Endothelial cell (in vitro differentiated cells): ENCODE measurements at regions not wholly inside any gene's neighbourhood (a gene's known extent, or its start where the extent isn't known, plus 50 kb on each side); places are given as distances from the start of the nearest gene placed in this dataset.

ENCODE experiments used
- DNase-seq: peaks from one replicate; pipeline ENCODE4 v3.0.0; 2021; ENCODE audit warnings: low spot score
- H3K27ac Mint-ChIP-seq: one replicate; pipeline ENCODE4 v1.8.0; 2021; ENCODE audit warnings: mixed read lengths, inconsistent platforms; ENCODE audit not compliant: unreplicated experiment
- H3K27me3 Mint-ChIP-seq: one replicate; pipeline ENCODE4 v1.8.0; 2021; ENCODE audit warnings: mild to moderate bottlenecking, moderate library complexity, mixed read lengths, inconsistent platforms; ENCODE audit not compliant: unreplicated experiment
- H3K36me3 Mint-ChIP-seq: one replicate; pipeline ENCODE4 v1.8.0; 2021; ENCODE audit warnings: mild to moderate bottlenecking, low read depth, mixed read lengths, inconsistent platforms; ENCODE audit not compliant: unreplicated experiment
- H3K4me1 Mint-ChIP-seq: one replicate; pipeline ENCODE4 v1.8.0; 2021; ENCODE audit warnings: mild to moderate bottlenecking, mixed read lengths, inconsistent platforms; ENCODE audit not compliant: unreplicated experiment
- H3K4me3 Mint-ChIP-seq: one replicate; pipeline ENCODE4 v1.8.0; 2021; ENCODE audit warnings: mild to moderate bottlenecking, mixed read lengths, inconsistent platforms; ENCODE audit not compliant: unreplicated experiment
- H3K9me3 Mint-ChIP-seq: one replicate; pipeline ENCODE4 v1.8.0; 2021; ENCODE audit warnings: mixed read lengths, inconsistent platforms; ENCODE audit not compliant: unreplicated experiment
- CTCF ChIP-seq: fragments of 200-600 bp; sonication (generic); IDR thresholded peaks from one replicate; pipeline ENCODE4 v1.5.0; 2021; ENCODE audit warnings: antibody characterized with exemption; ENCODE audit not compliant: unreplicated experiment

GRCh38 chr4:54473798-54474197 lies 184.0 kb upstream of the KIT start:
- Mint-ChIP-seq H3K9me3 (no peaks in the 10 kb centered on the region), H3K27me3 (peaks cover 8% of the 10 kb centered on the region), H3K4me3 (no peak overlapping the region), H3K27ac (no peak overlapping the region), H3K36me3 (peaks cover 4% of the 10 kb centered on the region), H3K4me1 (no peaks in the 10 kb centered on the region)
- DNase-seq = no peak
- no peak for TF ChIP-seq CTCF

DNA sequence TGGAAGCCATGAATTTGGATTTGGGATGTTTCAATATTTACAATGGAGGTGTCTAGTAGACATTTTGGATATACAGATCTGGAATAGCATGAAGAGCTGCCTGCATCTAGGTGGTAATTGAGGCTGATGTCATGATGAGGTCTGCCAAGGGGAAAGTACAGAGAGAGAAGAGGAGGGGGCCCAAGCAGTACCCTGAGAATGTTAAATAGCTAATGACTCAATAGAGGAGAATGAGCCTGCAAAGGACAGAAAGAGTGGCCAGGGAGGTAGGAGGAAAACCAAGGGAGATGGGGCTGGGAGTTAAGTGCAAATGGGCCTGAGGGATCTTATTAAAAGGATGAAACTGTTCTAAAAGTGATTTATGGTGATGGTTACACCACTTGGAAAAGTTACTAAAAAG lies 182.2 kb upstream of the KIT start:
- Mint-ChIP-seq H3K9me3 (no peaks in the 10 kb centered on the region), H3K36me3 (no peaks in the 10 kb centered on the region), H3K27me3 (peaks cover 8% of the 10 kb centered on the region), H3K4me3 (no peak overlapping the region), H3K27ac (no peak overlapping the region), H3K4me1 (no peaks in the 10 kb centered on the region)
- no peak for DNase-seq
- no peak for TF ChIP-seq CTCF

DNA sequence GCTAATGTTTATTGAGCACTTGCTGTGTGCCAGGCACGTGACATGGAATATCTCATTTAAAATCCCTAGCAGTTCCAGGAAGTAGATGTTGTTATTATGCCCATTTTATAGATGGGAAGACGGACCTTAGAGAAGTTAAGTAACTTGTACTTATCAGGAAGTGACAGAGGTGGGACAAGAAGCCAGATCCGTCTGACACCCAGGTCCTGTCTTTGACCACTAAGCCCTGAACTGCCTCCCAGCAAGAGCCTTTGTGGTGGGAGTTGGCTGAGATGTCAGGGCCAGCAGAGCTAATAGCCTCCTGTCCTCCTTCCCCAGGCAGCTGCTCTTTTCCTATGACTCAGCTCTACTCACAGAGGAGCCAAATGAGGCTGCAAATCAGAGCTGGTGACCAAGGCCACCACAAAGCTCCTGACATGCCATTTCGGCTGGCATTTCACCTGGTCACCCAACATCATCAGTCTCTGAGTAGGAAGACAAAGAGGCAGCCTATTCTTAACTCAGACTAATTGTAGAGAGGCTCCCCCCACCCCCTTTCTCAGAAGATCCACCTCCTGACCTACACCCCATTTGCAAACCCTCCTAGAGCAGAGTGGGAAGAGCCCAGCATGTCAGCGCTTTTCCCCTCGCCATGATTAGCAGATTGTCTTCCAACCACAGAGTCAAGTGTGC lies 175.1 kb upstream of the KIT start:
- Mint-ChIP-seq H3K9me3 (peaks cover 5% of the 10 kb centered on the region), H3K4me1 (peaks cover 9% of the 10 kb centered on the region), H3K36me3 (no peaks in the 10 kb centered on the region), H3K27me3 (peaks cover 2% of the 10 kb centered on the region), H3K4me3 (no peak overlapping the region), H3K27ac (no peak overlapping the region)
- no peak for DNase-seq
- no peak for TF ChIP-seq CTCF

DNA sequence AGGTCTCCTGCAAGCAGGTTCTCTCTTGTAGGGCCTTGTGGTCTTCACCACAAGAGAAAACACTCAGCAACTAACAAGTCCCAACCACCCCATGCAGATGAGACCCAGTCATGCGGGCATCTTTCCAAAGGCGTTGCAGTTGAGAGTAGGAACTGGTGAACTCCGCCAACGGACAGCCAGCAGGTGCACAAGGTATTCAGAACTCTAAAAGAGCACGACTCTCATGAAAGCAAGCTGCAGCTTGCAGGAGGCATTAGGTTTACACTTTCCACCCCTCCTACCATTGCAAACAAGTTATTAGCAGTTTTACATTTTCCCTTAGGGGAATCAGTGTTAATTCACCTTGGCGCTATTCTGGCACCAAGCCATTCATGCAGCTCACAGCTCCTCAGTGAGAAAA lies 173.4 kb upstream of the KIT start:
- no peak for DNase-seq
- peaks cover 9% of the 10 kb centered on the region for H3K4me1 Mint-ChIP-seq
- H3K27ac Mint-ChIP-seq = no peak overlapping the region
- no peaks in the 10 kb centered on the region for H3K36me3 Mint-ChIP-seq
- peaks cover 5% of the 10 kb centered on the region for H3K9me3 Mint-ChIP-seq
- peaks cover 2% of the 10 kb centered on the region for H3K27me3 Mint-ChIP-seq
- H3K4me3 Mint-ChIP-seq = no peak overlapping the region
- no peak for TF ChIP-seq CTCF

- Mint-ChIP-seq H3K4me3 (no peak overlapping the region), H3K9me3 (no peaks in the 10 kb centered on the region), H3K27me3 (peaks cover 2% of the 10 kb centered on the region), H3K27ac (no peak overlapping the region), H3K4me1 (peaks cover 9% of the 10 kb centered on the region), H3K36me3 (no peaks in the 10 kb centered on the region)
- TF ChIP-seq CTCF = no peak
- no peak for DNase-seq
Measured at GRCh38 chr4:54487491-54487890, 170.3 kb upstream of the KIT start.
